Stomach (tissue), 8 donors: ENCODE measurements at regions not wholly inside any gene's neighbourhood (a gene's known extent, or its start where the extent isn't known, plus 50 kb on each side); places are given as distances from the start of the nearest gene placed in this dataset.

Experiments used
- DNase-seq, 2 donors: peaks; one replicate each; pipeline versions ENCODE4 v3.0.0 to v3.0.0-alpha.2; 2013 to 2019
- H3K27ac ChIP-seq, 5 donors: fragments of 200-600 bp in 4 of 5; sonication (generic) in 4 of 5; one replicate each; pipeline ENCODE4 v1.5.1; 2013 to 2019; ENCODE audit warnings: mild to moderate bottlenecking in 1 of 5, moderate library complexity in 1 of 5
- H3K27me3 ChIP-seq, 3 donors: fragments of 200-600 bp; sonication (generic); one replicate each; pipeline ENCODE4 v1.5.1; 2017 to 2019; ENCODE audit warnings: mixed run types in 1 of 3
- H3K36me3 ChIP-seq, 4 donors: fragments of 200-600 bp; sonication (generic); 1 replicate in 3 of 4; 2 replicates in 1 of 4; pipeline ENCODE4 v1.5.1; 2016 to 2019
- H3K4me1 ChIP-seq, 4 donors: fragments of 200-600 bp; sonication (generic); one replicate each; pipeline ENCODE4 v1.5.1; 2016 to 2019
- H3K4me3 ChIP-seq, 4 donors: fragments of 200-600 bp; sonication (generic) in 3 of 4; one replicate each; pipeline ENCODE4 v1.5.1; 2016 to 2019; ENCODE audit warnings: mild to moderate bottlenecking in 1 of 4
- H3K9me3 ChIP-seq, 4 donors: fragments of 200-600 bp; sonication (generic); one replicate each; pipeline ENCODE4 v1.5.1; 2016 to 2019
- EP300 ChIP-seq: sonication (generic); formaldehyde crosslinking; IDR thresholded peaks from one replicate; pipeline ENCODE4 v1.6.1; 2017; ENCODE audit warnings: antibody characterized with exemption
- POLR2A ChIP-seq, 4 donors: fragments of 450-650 bp; IDR thresholded peaks; one replicate each; pipeline ENCODE4 v1.6.1; 2016; ENCODE audit warnings: antibody characterized with exemption in 4 of 4, control low read depth in 2 of 4, mild to moderate bottlenecking in 1 of 4, moderate library complexity in 1 of 4
- POLR2AphosphoS5 ChIP-seq, 3 donors: sonication (generic); formaldehyde crosslinking; IDR thresholded peaks; one replicate each; pipeline ENCODE4 v1.6.1; 2016; ENCODE audit warnings: antibody characterized with exemption in 3 of 3
- WGBS, 5 donors: extraction: QIAGEN DNeasy Blood & Tissue Kit in 3 of 5; methylation state at CpG; one replicate each; pipeline versions ENCODE4 v1.1.5 to v1.1.7; 2013 to 2018; 5-methylcytosine and 5-hydroxymethylcytosine counted together
- intact Hi-C: fragments of 100-400 bp; cut with DNase I; formaldehyde crosslinking; loops from one replicate; pipeline ENCODE4 v1.15.1; 2023; ENCODE audit warnings: low total_unique reads
- TF ChIP-seq, protein P1 (sequence below), 7 experiments: fragments of 450-650 bp in 4 of 7; fragments of 200-600 bp in 3 of 7; sonication (generic) in 3 of 7; IDR thresholded peaks; one replicate each; pipeline ENCODE4 v1.5.1; 2016 to 2019; ENCODE audit warnings: antibody characterized with exemption in 7 of 7, control low read depth in 2 of 7, mild to moderate bottlenecking in 1 of 7
- donor health status: healthy with polysubstance abuse.
- donor health status: Bipolar disorder and iron deficiency.
- donor health status: healthy.

DNA sequence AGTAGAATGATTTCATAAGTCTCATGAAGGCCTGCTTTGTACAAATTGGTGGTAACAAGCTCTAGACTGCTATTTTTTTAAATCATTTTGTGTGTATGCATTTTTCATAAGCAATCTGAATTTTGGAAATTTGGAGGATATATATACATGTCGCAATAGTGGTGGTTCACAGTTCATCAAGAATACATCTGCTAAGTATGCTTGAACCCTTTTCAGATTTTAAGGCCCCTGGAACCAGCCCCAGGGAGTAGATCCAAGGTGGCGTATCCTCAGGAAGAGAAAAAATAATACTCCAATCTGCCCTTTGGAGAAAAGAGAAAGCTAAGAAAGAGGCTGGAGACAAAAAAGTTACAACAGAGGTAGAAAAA is 141.6 kb downstream of the HINT1 start:
- WGBS, 5 donors, result 73 to 94% (median 92%) methylated on average over 2 of the region's 2 CpGs
- DNase-seq, result no peak
- Histone ChIP-seq H3K27ac (no peak overlapping the region), H3K4me1 (no peaks in the 10 kb centered on the region), H3K9me3 (no peaks in the 10 kb centered on the region), H3K4me3 (no peak overlapping the region), H3K36me3 (no peaks in the 10 kb centered on the region), H3K27me3 (no peaks in the 10 kb centered on the region)
- intact Hi-C loops, result no loop called here
- TF ChIP-seq POLR2AphosphoS5 (IDR thresholded peaks at IDR 0.05), result no peak
- TF ChIP-seq EP300, result no peak
- no peak for TF ChIP-seq POLR2A (IDR thresholded peaks at IDR 0.05)
- TF ChIP-seq, protein P1, sequence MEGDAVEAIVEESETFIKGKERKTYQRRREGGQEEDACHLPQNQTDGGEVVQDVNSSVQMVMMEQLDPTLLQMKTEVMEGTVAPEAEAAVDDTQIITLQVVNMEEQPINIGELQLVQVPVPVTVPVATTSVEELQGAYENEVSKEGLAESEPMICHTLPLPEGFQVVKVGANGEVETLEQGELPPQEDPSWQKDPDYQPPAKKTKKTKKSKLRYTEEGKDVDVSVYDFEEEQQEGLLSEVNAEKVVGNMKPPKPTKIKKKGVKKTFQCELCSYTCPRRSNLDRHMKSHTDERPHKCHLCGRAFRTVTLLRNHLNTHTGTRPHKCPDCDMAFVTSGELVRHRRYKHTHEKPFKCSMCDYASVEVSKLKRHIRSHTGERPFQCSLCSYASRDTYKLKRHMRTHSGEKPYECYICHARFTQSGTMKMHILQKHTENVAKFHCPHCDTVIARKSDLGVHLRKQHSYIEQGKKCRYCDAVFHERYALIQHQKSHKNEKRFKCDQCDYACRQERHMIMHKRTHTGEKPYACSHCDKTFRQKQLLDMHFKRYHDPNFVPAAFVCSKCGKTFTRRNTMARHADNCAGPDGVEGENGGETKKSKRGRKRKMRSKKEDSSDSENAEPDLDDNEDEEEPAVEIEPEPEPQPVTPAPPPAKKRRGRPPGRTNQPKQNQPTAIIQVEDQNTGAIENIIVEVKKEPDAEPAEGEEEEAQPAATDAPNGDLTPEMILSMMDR (IDR thresholded peaks at IDR 0.05), result no peak

DNA sequence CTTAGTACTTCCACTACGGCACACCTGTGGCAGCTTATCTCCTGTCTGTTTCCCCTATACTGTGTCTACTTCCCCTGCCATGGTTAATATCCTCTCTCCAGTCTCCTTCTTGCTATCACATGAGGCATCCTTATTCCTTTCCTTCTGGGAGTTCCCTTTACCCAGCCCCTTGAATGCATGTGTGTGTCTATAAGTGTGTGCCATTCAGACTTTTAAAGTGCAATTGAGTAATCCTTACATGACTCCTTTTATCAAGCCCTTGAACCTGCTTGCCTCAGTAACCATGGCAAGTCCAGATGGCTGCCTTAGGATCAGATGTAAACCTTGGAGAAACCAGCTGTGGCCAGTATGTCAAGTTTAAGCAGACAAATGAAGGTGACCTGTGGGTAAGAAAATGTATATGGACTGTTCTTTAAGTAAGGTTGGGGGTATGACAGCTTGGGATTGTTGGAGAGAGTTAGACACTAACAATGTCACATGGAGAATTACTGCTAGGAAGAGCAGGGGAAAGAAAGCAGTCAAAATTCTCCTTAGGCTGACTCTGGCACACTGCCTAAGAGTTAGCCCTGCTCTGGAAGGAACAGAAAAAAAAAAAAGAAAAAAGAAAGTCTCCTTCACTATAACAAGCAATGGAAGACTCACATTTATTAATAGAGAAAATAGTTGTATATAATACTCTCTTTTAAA is 142.1 kb downstream of the HINT1 start:
- intact Hi-C loops, result no loop called here

DNA sequence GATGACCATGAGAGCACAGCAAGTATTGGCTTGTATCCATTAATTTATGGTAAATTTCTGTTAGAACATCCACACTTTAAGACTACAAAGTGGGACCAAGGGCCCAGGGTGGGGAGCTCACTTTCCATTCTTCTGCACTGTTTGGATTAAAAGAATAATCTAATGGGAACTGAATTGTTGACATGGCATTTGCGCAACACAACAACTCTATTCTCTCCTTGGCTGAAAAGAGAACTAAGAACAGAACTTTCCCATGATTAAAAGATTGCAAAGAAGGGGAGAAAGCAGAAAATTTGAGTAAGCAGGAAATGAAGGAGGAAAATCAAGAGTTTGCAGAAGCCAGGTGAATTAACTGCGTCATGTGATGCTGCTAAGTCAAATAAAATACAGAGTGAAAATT is 143.4 kb downstream of the HINT1 start:
- WGBS, 5 donors, result 61 to 76% (median 69%) methylated on average over 2 of the region's 2 CpGs
- TF ChIP-seq, protein P1 (IDR thresholded peaks at IDR 0.05), result no peak
- TF ChIP-seq EP300 (no peak), POLR2A (IDR thresholded peaks at IDR 0.05) (no peak), POLR2AphosphoS5 (IDR thresholded peaks at IDR 0.05) (no peak)
- H3K27me3 ChIP-seq, result no peaks in the 10 kb centered on the region
- H3K27ac ChIP-seq, result no peak overlapping the region
- H3K4me1 ChIP-seq, result no peaks in the 10 kb centered on the region
- intact Hi-C loops, result no loop called here
- no peak overlapping the region for H3K4me3 ChIP-seq
- H3K9me3 ChIP-seq, result no peaks in the 10 kb centered on the region
- H3K36me3 ChIP-seq, result no peaks in the 10 kb centered on the region
- DNase-seq, result peak in 1 of 2 donors; percentile 16

More for the DNA sequence above, 142.1 kb downstream of the HINT1 start:
- no peaks in the 10 kb centered on the region for H3K4me1 ChIP-seq
- no peaks in the 10 kb centered on the region for H3K27me3 ChIP-seq
- no peak for TF ChIP-seq EP300
- TF ChIP-seq, protein P1 (IDR thresholded peaks at IDR 0.05), result no peak
- TF ChIP-seq POLR2AphosphoS5 (IDR thresholded peaks at IDR 0.05), result no peak
- no peak for TF ChIP-seq POLR2A (IDR thresholded peaks at IDR 0.05)
- DNase-seq, result peak in 1 of 2 donors; percentile 29
- no peak overlapping the region for H3K4me3 ChIP-seq
- H3K27ac ChIP-seq, result no peak overlapping the region
- no peaks in the 10 kb centered on the region for H3K36me3 ChIP-seq
- H3K9me3 ChIP-seq, result no peaks in the 10 kb centered on the region
- WGBS, 5 donors, result 81 to 100% (median 82%) methylated on average over 1 of the region's 1 CpG

DNA sequence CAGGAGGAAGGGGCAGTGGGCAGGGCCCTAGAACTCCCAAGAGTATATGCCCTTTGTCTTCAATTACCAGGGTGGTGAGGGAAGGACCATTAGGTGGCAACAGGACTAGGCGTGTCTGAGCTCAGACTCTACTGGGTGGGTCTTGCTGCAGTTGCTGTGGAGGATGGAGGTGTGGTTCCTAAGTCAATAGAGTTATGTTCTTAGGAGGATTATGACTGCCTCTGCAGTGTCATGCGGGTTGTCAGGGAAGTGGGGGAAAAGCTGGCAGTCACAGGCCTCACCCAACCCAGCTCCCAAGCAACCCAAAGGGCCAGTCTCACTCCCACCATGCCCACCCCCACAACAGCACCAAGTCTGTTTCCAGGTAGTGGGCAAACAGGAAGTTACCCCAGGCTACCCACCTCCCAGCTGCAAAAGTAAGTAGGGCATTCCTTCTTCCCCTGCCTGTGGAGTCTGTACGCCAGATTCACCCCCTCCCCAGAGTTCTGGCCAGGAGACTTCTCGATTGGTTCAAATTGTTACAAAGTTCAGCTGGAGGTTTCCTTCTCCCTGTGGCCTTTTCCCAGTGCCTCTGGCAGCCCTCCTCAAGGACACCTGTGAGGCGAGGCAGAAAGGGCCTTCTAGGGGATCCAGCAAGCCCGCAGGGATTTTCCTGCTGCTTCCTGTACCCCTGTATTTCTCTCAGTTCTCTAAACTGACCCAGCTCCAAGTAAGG is 145.3 kb downstream of the HINT1 start:
- 65 to 88% (median 81%) methylated on average over 6 of the region's 6 CpGs for WGBS, 5 donors

More for the DNA sequence above, 145.3 kb downstream of the HINT1 start:
- no peak overlapping the region for H3K4me3 ChIP-seq
- no peak overlapping the region for H3K27ac ChIP-seq
- intact Hi-C loops, result no loop called here
- H3K4me1 ChIP-seq, result no peaks in the 10 kb centered on the region
- H3K27me3 ChIP-seq, result no peaks in the 10 kb centered on the region
- H3K36me3 ChIP-seq, result no peaks in the 10 kb centered on the region
- H3K9me3 ChIP-seq, result peaks cover 0 to 7% (median 2%) of the 10 kb centered on the region in 4 donors
- TF ChIP-seq EP300, result no peak
- TF ChIP-seq, protein P1 (IDR thresholded peaks at IDR 0.05), result no peak
- peak in 1 of 2 donors; percentile 66 for DNase-seq
